ENCODE measurements at regions not wholly inside any gene's neighbourhood (a gene's known extent, or its start where the extent isn't known, plus 50 kb on each side); places are given as distances from the start of the nearest gene placed in this dataset.

GRCh38 chr12:77625441-77625840 is 205.3 kb upstream of the NAV3 start:
- peak; percentile 59 for DNase-seq (ENCODE audit: low read depth)
- Histone ChIP-seq H3K4me3 (ENCODE audit: low read depth, low read length) (no peak overlapping the region), H3K27me3 (ENCODE audit: control insufficient read depth, insufficient read depth, low read length) (no peaks in the 10 kb centered on the region), H3K36me3 (ENCODE audit: control insufficient read depth, insufficient read depth, low read length) (no peaks in the 10 kb centered on the region)
- no peak for TF ChIP-seq CTCF (IDR thresholded peaks at IDR 0.05; ENCODE audit: insufficient read depth, low read depth, low read length)
- ChIA-PET POLR2A (interaction anchor here (0.6 kb wide), 1 partner anchor 71 kb away, joined by 4 read pairs; no protein-coding TSS in a partner anchor), CTCF (no interaction called here)

GRCh38 chr12:77619425-77619824 is 211.3 kb upstream of the NAV3 start:
- DNase-seq (ENCODE audit: low read depth), result no peak
- ChIA-PET CTCF (interaction anchor here (0.5 to 0.7 kb wide), 2 partner anchors 19 to 446 kb away, joined by 3 to 5 read pairs; no protein-coding TSS in a partner anchor), POLR2A (no interaction called here)
- Histone ChIP-seq H3K4me3 (ENCODE audit: low read depth, low read length) (no peak overlapping the region), H3K27me3 (ENCODE audit: control insufficient read depth, insufficient read depth, low read length) (no peaks in the 10 kb centered on the region), H3K36me3 (ENCODE audit: control insufficient read depth, insufficient read depth, low read length) (no peaks in the 10 kb centered on the region)
- TF ChIP-seq CTCF (IDR thresholded peaks at IDR 0.05; ENCODE audit: insufficient read depth, low read depth, low read length), result no peak

DNA sequence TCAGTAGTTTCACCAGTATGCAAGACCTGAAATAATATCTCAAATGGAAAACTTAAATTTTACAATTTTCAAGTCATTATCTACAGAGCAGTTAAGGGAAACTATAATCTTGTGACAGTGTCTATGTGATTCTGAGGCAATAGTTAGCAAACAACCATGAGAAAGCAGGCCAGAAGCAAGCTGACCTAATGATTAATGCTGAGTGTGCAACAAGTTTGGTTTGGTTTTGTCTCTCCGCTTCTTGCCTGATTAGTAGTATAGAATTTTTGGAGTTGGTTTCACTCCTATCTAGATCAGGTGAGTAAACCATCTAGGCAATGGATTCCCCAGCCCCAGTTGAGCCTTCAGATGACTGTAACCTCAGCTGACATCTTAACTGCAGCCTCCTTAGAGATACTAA is 212.9 kb upstream of the NAV3 start:
- no peak overlapping the region for H3K4me3 ChIP-seq (ENCODE audit: low read depth, low read length)
- ChIA-PET CTCF (interaction anchor here (1.0 to 1.3 kb wide), 2 partner anchors 12 to 28 kb away, joined by 3 read pairs; no protein-coding TSS in a partner anchor), POLR2A (no interaction called here)
- no peak for TF ChIP-seq CTCF (IDR thresholded peaks at IDR 0.05; ENCODE audit: insufficient read depth, low read depth, low read length)
- DNase-seq (ENCODE audit: low read depth), result no peak
- no peaks in the 10 kb centered on the region for H3K36me3 ChIP-seq (ENCODE audit: control insufficient read depth, insufficient read depth, low read length)
- no peaks in the 10 kb centered on the region for H3K27me3 ChIP-seq (ENCODE audit: control insufficient read depth, insufficient read depth, low read length)

DNA sequence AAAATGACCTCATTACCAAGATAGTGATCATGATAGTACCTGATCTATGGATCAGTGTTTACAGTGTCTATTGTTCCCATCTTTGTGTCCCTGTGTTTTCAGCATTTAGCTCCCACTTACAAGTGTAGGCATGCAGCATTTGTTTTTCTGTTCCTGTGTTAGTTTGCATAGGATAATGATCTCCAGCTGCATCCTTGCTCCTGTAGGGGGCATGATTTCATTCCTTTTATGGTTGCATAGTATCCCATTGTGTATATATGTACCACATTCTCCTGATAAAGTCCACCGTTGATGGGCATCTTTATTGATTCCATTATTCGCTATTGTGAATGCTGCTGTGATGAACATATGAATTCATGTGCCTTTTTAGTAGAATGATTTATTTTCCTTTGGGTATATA is 215.4 kb upstream of the NAV3 start:
- no peaks in the 10 kb centered on the region for H3K36me3 ChIP-seq (ENCODE audit: control insufficient read depth, insufficient read depth, low read length)
- peak; percentile 28; the same call in 1 of the 2 replicates for TF ChIP-seq CTCF (IDR thresholded peaks at IDR 0.05; ENCODE audit: insufficient read depth, low read depth, low read length)
- ChIA-PET CTCF (interaction anchor here (1.7 to 2.2 kb wide), 2 partner anchors 9 to 70 kb away, joined by 5 to 7 read pairs; no protein-coding TSS in a partner anchor), POLR2A (no interaction called here)
- no peaks in the 10 kb centered on the region for H3K27me3 ChIP-seq (ENCODE audit: control insufficient read depth, insufficient read depth, low read length)
- DNase-seq (ENCODE audit: low read depth), result no peak
- no peak overlapping the region for H3K4me3 ChIP-seq (ENCODE audit: low read depth, low read length)

DNA sequence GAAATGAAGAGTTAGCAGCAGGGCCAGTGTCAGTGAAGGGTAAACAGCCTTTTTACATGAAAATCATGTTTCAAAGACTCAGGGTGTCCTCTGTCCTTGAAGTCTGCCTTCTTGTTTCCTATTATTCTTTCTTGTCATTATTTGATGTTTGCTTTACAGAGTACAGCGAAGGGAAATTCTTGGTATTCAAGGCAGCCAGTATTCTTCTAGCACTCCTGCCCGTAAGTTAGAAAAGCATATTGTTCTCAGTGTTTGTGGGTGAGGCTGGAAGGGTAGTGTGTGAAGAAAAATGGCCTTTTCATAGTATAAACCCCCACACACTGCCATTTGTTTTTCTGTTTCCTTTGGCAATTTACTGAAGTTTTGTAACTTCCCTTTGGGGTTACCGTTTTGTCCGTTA is 217.3 kb upstream of the NAV3 start:
- Histone ChIP-seq H3K4me3 (ENCODE audit: low read depth, low read length) (no peak overlapping the region), H3K27me3 (ENCODE audit: control insufficient read depth, insufficient read depth, low read length) (no peaks in the 10 kb centered on the region), H3K36me3 (ENCODE audit: control insufficient read depth, insufficient read depth, low read length) (no peaks in the 10 kb centered on the region)
- no peak for TF ChIP-seq CTCF (IDR thresholded peaks at IDR 0.05; ENCODE audit: insufficient read depth, low read depth, low read length)
- POLR2A ChIA-PET, result no interaction called here
- no peak for DNase-seq (ENCODE audit: low read depth)
- CTCF ChIA-PET, result no interaction called here
